ENCODE measurements at regions not wholly inside any gene's neighbourhood (a gene's known extent, or its start where the extent isn't known, plus 50 kb on each side); places are given as distances from the start of the nearest gene placed in this dataset.

DNA sequence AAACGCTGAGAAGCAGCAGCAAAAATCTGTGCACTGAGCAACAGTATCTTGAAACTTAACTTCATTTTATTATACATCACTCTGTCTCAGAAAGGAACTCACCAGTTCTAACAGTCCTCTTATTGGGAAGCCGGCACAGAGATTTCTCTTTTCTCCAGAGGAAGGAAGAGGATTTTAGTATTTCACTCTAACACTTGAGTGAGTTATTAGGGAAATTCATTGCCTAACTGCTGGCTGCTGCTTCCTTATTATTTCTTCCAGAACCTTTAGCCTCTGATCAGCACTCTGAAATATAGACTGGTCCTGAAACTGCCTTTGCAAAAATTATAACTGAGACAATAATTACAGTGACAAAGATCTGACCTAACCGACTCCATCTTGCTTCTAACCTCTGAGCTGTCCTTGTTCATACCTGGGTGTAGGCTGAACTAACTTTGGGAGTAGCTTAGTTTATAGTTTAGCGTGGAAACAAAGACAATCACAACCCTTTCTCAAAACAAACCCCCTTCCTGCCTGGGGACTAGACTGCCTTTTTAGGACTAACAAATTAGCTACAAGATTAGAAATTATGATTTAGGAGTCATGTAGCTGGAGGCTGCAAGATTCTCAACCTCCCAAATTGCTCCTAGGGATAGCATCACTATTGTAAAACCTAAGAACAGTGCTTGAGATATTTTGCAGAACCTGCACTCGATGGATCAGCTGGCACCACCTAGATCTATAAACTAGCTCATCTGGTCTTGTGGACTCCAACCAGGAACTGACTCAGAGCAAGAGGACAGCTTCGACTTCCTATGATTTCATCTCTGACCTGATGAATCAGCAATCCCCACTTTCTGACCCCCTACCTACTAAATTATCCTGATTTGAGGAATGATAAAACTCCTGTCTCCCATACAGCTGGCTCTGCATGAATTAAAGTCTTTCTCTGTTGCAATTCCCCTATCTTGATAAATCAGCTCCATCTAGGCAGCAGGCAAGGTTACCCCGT lies 117.5 kb downstream of the DYRK2 start:
- no peak for TF ChIP-seq CTCF (IDR thresholded peaks at IDR 0.05; ENCODE audit: insufficient read depth, low read depth, low read length, missing control alignments)
- no peak for DNase-seq (ENCODE audit: low read depth)
- no peak overlapping the region for H3K4me3 ChIP-seq (ENCODE audit: low read depth, low read length)

- DNase-seq (ENCODE audit: low read depth): no peak
- no peak for TF ChIP-seq CTCF (IDR thresholded peaks at IDR 0.05; ENCODE audit: insufficient read depth, low read depth, low read length, missing control alignments)
- no peak overlapping the region for H3K4me3 ChIP-seq (ENCODE audit: low read depth, low read length)
These were observed 124.0 kb downstream of the DYRK2 start for GRCh38 chr12:67772267-67773169.

- DNase-seq (ENCODE audit: low read depth): no peak
- no peak overlapping the region for H3K4me3 ChIP-seq (ENCODE audit: low read depth, low read length)
- no peak for TF ChIP-seq CTCF (IDR thresholded peaks at IDR 0.05; ENCODE audit: insufficient read depth, low read depth, low read length, missing control alignments)
These were observed 125.4 kb downstream of the DYRK2 start for GRCh38 chr12:67773896-67774295.

DNA sequence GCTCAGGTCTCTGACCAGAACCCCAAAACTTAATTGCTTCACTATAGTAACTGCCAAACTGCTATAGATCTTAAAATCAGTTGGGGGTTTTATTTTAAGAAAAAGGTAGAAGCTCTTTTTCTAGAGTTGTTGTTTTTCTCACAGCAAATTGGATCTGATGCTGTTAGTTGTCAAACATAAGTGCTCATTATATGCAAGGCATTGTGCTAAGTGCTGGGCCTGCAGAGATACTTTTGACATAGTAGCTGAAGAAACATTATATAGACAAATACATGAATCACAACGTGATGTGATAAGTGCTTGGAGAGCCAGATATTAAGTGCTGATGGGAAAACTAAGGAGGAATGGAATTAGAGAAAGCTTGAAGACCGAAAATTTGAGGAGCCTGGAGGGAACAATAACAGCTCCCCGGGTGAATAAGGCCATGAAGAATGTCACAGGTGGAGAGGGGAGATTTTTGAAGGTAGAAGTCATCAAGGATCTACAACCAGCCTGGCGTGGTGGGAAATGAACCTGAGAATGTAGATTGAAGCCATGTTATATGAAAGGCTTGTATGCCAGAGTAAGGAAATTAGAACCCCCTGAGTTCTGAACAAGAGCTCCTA lies 126.5 kb downstream of the DYRK2 start:
- DNase-seq (ENCODE audit: low read depth): no peak
- no peak overlapping the region for H3K4me3 ChIP-seq (ENCODE audit: low read depth, low read length)
- TF ChIP-seq CTCF (IDR thresholded peaks at IDR 0.05; ENCODE audit: insufficient read depth, low read depth, low read length, missing control alignments): no peak

GRCh38 chr12:67780580-67781084 lies 132.1 kb downstream of the DYRK2 start:
- no peak for TF ChIP-seq CTCF (IDR thresholded peaks at IDR 0.05; ENCODE audit: insufficient read depth, low read depth, low read length, missing control alignments)
- no peak overlapping the region for H3K4me3 ChIP-seq (ENCODE audit: low read depth, low read length)
- DNase-seq (ENCODE audit: low read depth): no peak

- no peak overlapping the region for H3K4me3 ChIP-seq (ENCODE audit: low read depth, low read length)
- no peak for TF ChIP-seq CTCF (IDR thresholded peaks at IDR 0.05; ENCODE audit: insufficient read depth, low read depth, low read length, missing control alignments)
- DNase-seq (ENCODE audit: low read depth): no peak
These were observed 134.0 kb downstream of the DYRK2 start for GRCh38 chr12:67782573-67782972.

All from GM12865 (cell line).